ENCODE measurements at regions not wholly inside any gene's neighbourhood (a gene's known extent, or its start where the extent isn't known, plus 50 kb on each side); places are given as distances from the start of the nearest gene placed in this dataset.

DNA sequence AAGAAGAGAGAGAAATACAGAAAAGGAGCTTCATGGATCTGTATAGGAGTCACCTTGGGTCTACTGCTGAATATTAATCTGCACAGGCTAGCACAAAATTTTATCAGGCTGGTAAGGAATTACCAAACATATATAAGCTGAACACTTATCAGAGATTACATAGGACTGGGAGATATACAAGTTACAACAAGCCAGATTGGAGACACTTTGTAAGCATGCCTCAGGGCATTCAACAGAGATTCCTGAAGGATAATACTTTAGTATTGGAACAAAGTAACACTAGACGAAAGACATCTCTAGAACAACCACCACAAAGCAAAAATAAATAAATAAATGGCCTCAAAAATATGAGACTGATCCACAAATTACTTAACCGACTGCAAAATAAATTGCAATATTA lies 197.8 kb downstream of the ANXA1 start:
- POLR2A ChIA-PET, result no interaction called here
- no peak overlapping the region for H2AFZ ChIP-seq (ENCODE audit: low read depth)
- no peak for DNase-seq

DNA sequence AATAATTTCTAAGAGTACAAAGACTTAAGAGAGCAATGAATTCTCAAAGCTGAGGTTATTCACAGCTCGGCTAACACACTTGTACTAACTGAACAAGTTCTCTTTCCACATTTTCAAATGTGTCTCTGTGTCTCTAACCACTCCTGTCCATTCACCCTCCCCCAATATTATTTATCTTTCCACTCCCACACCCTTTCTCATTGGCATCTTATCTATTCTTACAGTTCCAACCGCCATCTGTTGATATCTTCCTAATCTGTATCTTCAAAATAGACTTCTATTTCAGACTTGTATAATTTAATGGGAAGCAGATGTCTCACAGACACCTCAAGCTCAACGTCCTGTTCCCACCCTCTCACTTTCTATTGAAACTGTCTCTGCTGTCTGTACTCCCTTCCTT lies 205.9 kb downstream of the ANXA1 start:
- Histone ChIP-seq H3K9me2 (no peaks in the 10 kb centered on the region), H3K27me3 (ENCODE audit: insufficient read depth) (no peaks in the 10 kb centered on the region), H4K20me1 (ENCODE audit: insufficient read depth) (no peaks in the 10 kb centered on the region), H3F3A (replicated peaks; ENCODE audit: insufficient read depth) (no peaks in the 10 kb centered on the region), H2AFZ (ENCODE audit: low read depth) (no peak overlapping the region), H3K27ac (ENCODE audit: low read depth in 2 of 2, low read length in 1 of 2) (no peak overlapping the region), H3K9me3 (no peaks in the 10 kb centered on the region), H3K4me1 (ENCODE audit: control insufficient read depth in 1 of 2, insufficient read depth in 2 of 2, low read depth in 1 of 2, low read length in 1 of 2) (no peaks in the 10 kb centered on the region), H3K4me2 (no peak overlapping the region), H3K4me3 (ENCODE audit: low read depth in 2 of 2, low read length in 1 of 2) (no peak overlapping the region), H3K9ac (no peak overlapping the region), H3K79me2 (ENCODE audit: insufficient read depth) (no peaks in the 10 kb centered on the region), H3K36me3 (replicated peaks in 1 of 2; ENCODE audit: control insufficient read depth in 1 of 2, insufficient read depth in 2 of 2, low read length in 1 of 2) (no peaks in the 10 kb centered on the region)
- DNase-seq, result no peak
- 2% methylated on average over 3 of the region's 3 CpGs for WGBS (ENCODE audit: low lambda C conversion rate)
- no peak for TF ChIP-seq RCOR1 (IDR thresholded peaks at IDR 0.05; ENCODE audit: low read length)
- TF ChIP-seq SIN3A (IDR thresholded peaks at IDR 0.05; ENCODE audit: borderline replicate concordance, low read depth, low read length), result no peak
- TF ChIP-seq GATA2 (CRISPR knock-in tag; IDR thresholded peaks at IDR 0.05), result 0 out of 2 replicates have a peak, but pooled peaks have one; percentile 30
- POLR2A ChIA-PET, result no interaction called here
- CTCF ChIA-PET, result interaction anchor here (0.7 kb wide), 1 partner anchor 1377 kb away, joined by 3 read pairs; no protein-coding TSS in a partner anchor

More for the DNA sequence above, 197.8 kb downstream of the ANXA1 start:
- no peaks in the 10 kb centered on the region for H4K20me1 ChIP-seq (ENCODE audit: insufficient read depth)
- H3K9me2 ChIP-seq, result no peaks in the 10 kb centered on the region
- no peaks in the 10 kb centered on the region for H3K27me3 ChIP-seq (ENCODE audit: insufficient read depth)
- no peak overlapping the region for H3K4me2 ChIP-seq
- H3K4me1 ChIP-seq (ENCODE audit: control insufficient read depth in 1 of 2, insufficient read depth in 2 of 2, low read depth in 1 of 2, low read length in 1 of 2), result no peaks in the 10 kb centered on the region
- no peak overlapping the region for H3K9ac ChIP-seq
- H3F3A ChIP-seq (replicated peaks; ENCODE audit: insufficient read depth), result no peaks in the 10 kb centered on the region
- TF ChIP-seq USF1 (IDR thresholded peaks at IDR 0.05; ENCODE audit: borderline replicate concordance, low read depth), result no peak
- no peak for TF ChIP-seq YY1 (IDR thresholded peaks at IDR 0.05; ENCODE audit: low read depth)
- TF ChIP-seq, protein P1, sequence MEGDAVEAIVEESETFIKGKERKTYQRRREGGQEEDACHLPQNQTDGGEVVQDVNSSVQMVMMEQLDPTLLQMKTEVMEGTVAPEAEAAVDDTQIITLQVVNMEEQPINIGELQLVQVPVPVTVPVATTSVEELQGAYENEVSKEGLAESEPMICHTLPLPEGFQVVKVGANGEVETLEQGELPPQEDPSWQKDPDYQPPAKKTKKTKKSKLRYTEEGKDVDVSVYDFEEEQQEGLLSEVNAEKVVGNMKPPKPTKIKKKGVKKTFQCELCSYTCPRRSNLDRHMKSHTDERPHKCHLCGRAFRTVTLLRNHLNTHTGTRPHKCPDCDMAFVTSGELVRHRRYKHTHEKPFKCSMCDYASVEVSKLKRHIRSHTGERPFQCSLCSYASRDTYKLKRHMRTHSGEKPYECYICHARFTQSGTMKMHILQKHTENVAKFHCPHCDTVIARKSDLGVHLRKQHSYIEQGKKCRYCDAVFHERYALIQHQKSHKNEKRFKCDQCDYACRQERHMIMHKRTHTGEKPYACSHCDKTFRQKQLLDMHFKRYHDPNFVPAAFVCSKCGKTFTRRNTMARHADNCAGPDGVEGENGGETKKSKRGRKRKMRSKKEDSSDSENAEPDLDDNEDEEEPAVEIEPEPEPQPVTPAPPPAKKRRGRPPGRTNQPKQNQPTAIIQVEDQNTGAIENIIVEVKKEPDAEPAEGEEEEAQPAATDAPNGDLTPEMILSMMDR (IDR thresholded peaks at IDR 0.05), result no peak
- no peak for TF ChIP-seq FOXJ3 (CRISPR knock-in tag; IDR thresholded peaks at IDR 0.05)
- TF ChIP-seq FOXM1 (IDR thresholded peaks at IDR 0.05; ENCODE audit: low read depth), result no peak
- TF ChIP-seq, protein P2, sequence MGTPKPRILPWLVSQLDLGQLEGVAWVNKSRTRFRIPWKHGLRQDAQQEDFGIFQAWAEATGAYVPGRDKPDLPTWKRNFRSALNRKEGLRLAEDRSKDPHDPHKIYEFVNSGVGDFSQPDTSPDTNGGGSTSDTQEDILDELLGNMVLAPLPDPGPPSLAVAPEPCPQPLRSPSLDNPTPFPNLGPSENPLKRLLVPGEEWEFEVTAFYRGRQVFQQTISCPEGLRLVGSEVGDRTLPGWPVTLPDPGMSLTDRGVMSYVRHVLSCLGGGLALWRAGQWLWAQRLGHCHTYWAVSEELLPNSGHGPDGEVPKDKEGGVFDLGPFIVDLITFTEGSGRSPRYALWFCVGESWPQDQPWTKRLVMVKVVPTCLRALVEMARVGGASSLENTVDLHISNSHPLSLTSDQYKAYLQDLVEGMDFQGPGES (IDR thresholded peaks at IDR 0.05; ENCODE audit: low read depth, low read length), result no peak
- no peak for TF ChIP-seq EP300 (IDR thresholded peaks at IDR 0.05; ENCODE audit: borderline replicate concordance in 1 of 2, low read depth in 1 of 2, low read length in 1 of 2)
- TF ChIP-seq RXRA (IDR thresholded peaks at IDR 0.05; ENCODE audit: borderline replicate concordance, low read depth), result no peak
- TF ChIP-seq, protein P3, sequence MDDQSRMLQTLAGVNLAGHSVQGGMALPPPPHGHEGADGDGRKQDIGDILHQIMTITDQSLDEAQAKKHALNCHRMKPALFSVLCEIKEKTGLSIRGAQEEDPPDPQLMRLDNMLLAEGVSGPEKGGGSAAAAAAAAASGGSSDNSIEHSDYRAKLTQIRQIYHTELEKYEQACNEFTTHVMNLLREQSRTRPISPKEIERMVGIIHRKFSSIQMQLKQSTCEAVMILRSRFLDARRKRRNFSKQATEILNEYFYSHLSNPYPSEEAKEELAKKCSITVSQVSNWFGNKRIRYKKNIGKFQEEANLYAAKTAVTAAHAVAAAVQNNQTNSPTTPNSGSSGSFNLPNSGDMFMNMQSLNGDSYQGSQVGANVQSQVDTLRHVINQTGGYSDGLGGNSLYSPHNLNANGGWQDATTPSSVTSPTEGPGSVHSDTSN (IDR thresholded peaks at IDR 0.05), result no peak
- no peak for TF ChIP-seq MXI1 (IDR thresholded peaks at IDR 0.05; ENCODE audit: low read depth, low read length)
- TF ChIP-seq EZH2phosphoT487 (IDR thresholded peaks at IDR 0.05; ENCODE audit: borderline replicate concordance, low read depth), result no peak
- no peak overlapping the region for H3K27ac ChIP-seq (ENCODE audit: low read depth in 2 of 2, low read length in 1 of 2)
- CTCF ChIA-PET, result no interaction called here
- no peaks in the 10 kb centered on the region for H3K9me3 ChIP-seq
- H3K4me3 ChIP-seq (ENCODE audit: low read depth in 2 of 2, low read length in 1 of 2), result no peak overlapping the region
- H3K79me2 ChIP-seq (ENCODE audit: insufficient read depth), result no peaks in the 10 kb centered on the region
- no peaks in the 10 kb centered on the region for H3K36me3 ChIP-seq (replicated peaks in 1 of 2; ENCODE audit: control insufficient read depth in 1 of 2, insufficient read depth in 2 of 2, low read length in 1 of 2)
- WGBS (ENCODE audit: low lambda C conversion rate), result 4% methylated on average over 2 of the region's 2 CpGs

Measured in SK-N-SH (cell line).